ENCODE measurements at regions not wholly inside any gene's neighbourhood (a gene's known extent, or its start where the extent isn't known, plus 50 kb on each side); places are given as distances from the start of the nearest gene placed in this dataset.
A peak's percentile ranks its signal among the peaks of the same experiment; 100 is the strongest.
"Not testable (repeated sequence)": the region's sequence is repeated elsewhere in the genome, so short reads cannot be mapped to it uniquely, and the experiment has no call there.

DNA sequence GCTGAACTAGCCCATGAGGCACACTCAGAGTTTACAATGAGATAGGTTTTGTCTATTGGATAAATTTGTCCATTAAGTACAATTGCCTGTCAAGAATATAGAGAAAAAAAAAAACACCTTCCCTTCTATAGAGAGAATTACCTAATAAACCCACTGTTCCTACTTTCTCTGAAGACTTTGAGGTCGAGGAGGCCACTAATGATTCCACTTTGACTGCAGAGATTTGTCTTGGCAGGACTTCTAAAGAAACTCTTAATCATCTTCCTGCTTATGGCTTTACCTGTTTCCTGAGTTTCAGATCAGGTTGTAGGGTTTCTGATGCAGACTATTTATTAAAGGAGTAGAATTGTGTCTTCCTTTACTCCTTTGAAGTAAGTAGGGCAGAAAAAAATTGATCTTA, 342.4 kb upstream of the KCNMB2 start:
- no peak for DNase-seq (ENCODE audit: low spot score)

- DNase-seq (ENCODE audit: low spot score), result no peak
Observed at GRCh38 chr3:178194539-178194938, 341.7 kb upstream of the KCNMB2 start.

DNA sequence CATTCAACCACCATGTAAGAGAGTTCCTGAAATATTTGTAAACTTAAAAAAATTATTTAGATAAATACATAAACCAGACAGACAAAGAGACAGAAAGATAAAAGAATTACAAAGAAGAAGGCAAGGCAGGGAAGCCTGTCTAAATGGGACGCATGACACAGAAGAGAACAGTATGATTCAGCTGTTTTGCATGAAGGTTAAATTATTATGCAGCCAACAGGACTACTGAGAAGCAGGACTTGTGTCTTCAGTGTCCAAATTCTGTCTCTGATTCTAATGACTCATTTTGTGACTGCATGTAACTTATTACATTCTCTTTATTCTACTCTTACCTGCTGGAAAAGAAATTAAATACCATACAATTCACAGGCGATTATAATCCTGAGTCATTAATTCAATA, 340.4 kb upstream of the KCNMB2 start:
- no peak for DNase-seq (ENCODE audit: low spot score)

DNA sequence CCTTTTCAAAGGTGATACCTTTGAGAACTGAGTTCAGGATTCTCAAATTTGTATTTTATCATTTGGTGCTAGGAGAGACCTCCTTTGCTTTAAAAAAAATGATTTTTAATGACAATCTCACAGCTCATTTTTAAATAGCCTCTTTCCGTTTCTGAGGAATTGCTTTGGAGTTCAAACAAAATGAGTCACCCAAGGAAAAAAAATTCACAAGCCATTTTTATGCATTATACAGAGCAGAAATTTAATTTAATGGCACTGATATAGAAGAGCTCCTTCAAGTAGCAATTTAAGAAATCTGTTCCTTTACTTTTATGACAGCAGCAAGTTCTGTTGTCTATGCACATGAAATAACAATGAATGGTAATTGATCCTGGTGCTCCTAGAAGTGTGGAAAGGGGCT, 337.9 kb upstream of the KCNMB2 start:
- no peak for DNase-seq (ENCODE audit: low spot score)

GRCh38 chr3:178200316-178200715, 335.9 kb upstream of the KCNMB2 start:
- DNase-seq (ENCODE audit: low spot score), result no peak

GRCh38 chr3:178201714-178202113, 334.5 kb upstream of the KCNMB2 start:
- peak; percentile 90 for DNase-seq (ENCODE audit: low spot score)

DNA sequence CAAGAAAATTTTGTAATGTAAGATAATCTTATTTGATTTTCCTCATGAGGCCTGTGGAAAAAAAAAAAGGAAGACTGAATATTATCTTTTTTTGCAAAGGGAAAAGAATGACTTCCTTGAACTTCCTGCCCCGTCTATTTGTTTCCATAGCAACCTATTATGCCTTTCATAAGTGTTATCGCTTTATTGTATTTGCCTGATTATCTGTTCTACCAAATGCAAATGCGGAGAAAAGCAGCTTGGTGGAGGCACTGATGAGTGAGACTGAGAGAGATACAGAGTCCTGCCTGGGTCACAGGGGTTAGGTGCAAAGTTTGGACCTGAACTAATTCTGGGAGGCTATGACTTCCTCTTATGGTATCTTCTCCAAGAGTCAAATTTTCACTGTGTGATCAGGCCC, 334.0 kb upstream of the KCNMB2 start:
- DNase-seq (ENCODE audit: low spot score), result no peak

- no peak for DNase-seq (ENCODE audit: low spot score)
Observed at GRCh38 chr3:178203165-178203564, 333.1 kb upstream of the KCNMB2 start.

GRCh38 chr3:178203650-178204049, 332.6 kb upstream of the KCNMB2 start:
- DNase-seq (ENCODE audit: low spot score), result no peak

GRCh38 chr3:178205740-178206139, 330.5 kb upstream of the KCNMB2 start:
- DNase-seq (ENCODE audit: low spot score), result no peak

- DNase-seq (ENCODE audit: low spot score), result no peak
Observed at GRCh38 chr3:178206521-178206920, 329.7 kb upstream of the KCNMB2 start.

DNA sequence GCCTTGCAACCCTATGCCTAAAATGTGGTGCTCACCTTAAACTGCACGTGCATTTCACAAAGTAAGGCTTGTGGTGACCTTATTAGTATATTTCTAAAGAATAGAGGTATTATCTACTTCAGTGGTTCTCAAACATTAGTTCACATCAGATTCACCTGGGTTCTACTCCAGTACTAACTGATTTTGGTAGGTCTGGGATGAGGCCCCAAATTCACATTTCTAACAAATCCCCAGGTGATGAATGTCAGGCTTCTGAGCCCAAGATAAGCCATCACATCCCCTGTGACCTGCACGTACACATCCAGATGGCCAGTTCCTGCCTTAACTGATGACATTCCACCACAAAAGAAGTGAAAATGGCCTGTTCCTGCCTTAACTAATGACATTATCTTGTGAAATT, 329.1 kb upstream of the KCNMB2 start:
- DNase-seq (ENCODE audit: low spot score), result not testable (repeated sequence)

GRCh38 chr3:178207627-178208026, 328.6 kb upstream of the KCNMB2 start:
- not testable (repeated sequence) for DNase-seq (ENCODE audit: low spot score)

GRCh38 chr3:178209116-178209515, 327.1 kb upstream of the KCNMB2 start:
- DNase-seq (ENCODE audit: low spot score), result not testable (repeated sequence)

GRCh38 chr3:178209618-178210017, 326.6 kb upstream of the KCNMB2 start:
- DNase-seq (ENCODE audit: low spot score), result not testable (repeated sequence)

DNA sequence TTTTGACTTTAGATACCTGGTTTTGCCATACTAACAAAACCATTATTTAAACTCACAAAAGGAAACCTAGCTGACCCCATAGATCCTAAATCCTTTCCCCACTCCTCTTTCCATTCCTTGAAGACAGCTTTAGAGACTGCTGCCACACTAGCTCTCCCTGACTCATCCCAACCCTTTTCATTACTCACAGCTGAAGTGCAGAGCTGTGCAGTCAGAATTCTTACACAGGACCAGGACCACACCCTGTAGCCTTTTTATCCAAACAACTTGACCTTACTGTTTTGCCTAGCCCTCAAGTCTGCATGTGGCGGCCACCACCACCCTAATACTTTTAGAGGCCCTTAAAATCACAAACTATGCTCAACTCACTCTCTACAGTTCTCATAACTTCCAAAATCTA, 325.1 kb upstream of the KCNMB2 start:
- not testable (repeated sequence) for DNase-seq (ENCODE audit: low spot score)

- DNase-seq (ENCODE audit: low spot score), result no peak
Observed at GRCh38 chr3:178217479-178217878, 318.8 kb upstream of the KCNMB2 start.

DNA sequence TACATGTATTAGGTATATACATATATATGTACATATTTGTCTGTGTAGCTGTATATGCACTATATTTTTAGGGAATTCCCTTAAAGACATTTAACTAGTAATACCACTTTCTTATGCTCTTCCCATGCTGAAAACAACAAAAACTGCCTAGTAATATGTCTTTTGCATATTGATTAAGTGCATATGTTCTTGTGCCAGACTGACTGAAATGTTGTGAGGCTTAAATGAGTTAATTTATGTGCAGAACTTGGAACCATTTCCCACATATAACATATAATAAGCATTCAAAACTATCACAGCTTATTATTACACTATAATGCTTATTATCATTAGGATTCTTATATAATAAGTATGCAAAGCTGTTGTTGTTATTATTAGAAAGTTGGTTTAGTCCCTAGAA, 318.0 kb upstream of the KCNMB2 start:
- no peak for DNase-seq (ENCODE audit: low spot score)

GRCh38 chr3:178219661-178220060, 316.6 kb upstream of the KCNMB2 start:
- not testable (repeated sequence) for DNase-seq (ENCODE audit: low spot score)

- DNase-seq (ENCODE audit: low spot score), result no peak
Observed at GRCh38 chr3:178223876-178224275, 312.4 kb upstream of the KCNMB2 start.

- no peak for DNase-seq (ENCODE audit: low spot score)
Observed at GRCh38 chr3:178226094-178226493, 310.1 kb upstream of the KCNMB2 start.

GRCh38 chr3:178231645-178232044, 304.6 kb upstream of the KCNMB2 start:
- DNase-seq (ENCODE audit: low spot score), result no peak

- DNase-seq (ENCODE audit: low spot score), result no peak
Observed at GRCh38 chr3:178233371-178234071, 302.7 kb upstream of the KCNMB2 start.
